ENCODE measurements at regions not wholly inside any gene's neighbourhood (a gene's known extent, or its start where the extent isn't known, plus 50 kb on each side); places are given as distances from the start of the nearest gene placed in this dataset.
"Not testable (repeated sequence)": the region's sequence is repeated elsewhere in the genome, so short reads cannot be mapped to it uniquely, and the experiment has no call there.

DNA sequence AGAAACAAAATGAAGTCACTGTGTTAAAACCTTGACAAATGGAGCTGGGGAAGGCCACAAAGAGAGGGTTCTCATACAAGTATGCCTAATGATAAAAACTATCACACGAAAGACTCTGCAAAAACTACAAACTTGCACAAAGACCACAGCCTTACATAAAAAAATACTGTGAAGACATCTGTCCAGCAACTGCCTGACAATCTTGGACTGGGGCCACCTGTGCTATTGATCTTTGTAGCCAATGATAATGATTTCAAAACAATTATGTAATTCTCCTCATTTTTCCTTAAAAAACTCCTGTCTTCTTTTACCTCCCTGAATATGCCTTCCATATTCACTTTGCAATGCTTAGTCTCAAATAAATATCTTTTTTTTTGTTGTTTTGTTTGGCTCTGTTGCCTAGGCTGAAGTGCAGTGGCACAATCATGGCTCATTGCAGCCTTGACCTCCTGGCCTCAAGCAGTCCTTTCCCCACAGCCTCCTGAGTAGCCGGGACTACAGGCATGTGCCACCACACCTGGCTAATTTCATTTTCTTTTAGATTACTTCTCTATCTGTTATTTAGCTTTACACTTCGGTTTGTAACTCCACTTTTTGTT lies 79.4 kb upstream of the RHOU start:
- H3K4me1 ChIP-seq (ENCODE audit: insufficient read depth, low read length), result no peaks in the 10 kb centered on the region
- no peak overlapping the region for H2BK5ac ChIP-seq (ENCODE audit: insufficient read length, low read length)
- no peak overlapping the region for H2BK120ac ChIP-seq (ENCODE audit: low read depth, low read length, poor library complexity, severe bottlenecking)
- no peak overlapping the region for H3K9ac ChIP-seq (ENCODE audit: extremely low read depth, insufficient read length, low read length)
- no peak overlapping the region for H4K91ac ChIP-seq (ENCODE audit: insufficient read length, low read depth, low read length)
- peaks cover 7% of the 10 kb centered on the region; the same call in 1 of the 2 replicates for H3K27me3 ChIP-seq (ENCODE audit: insufficient read depth, low read length)
- H3K9me3 ChIP-seq (ENCODE audit: control insufficient read depth, low read depth, low read length), result no peaks in the 10 kb centered on the region
- H3K23me2 ChIP-seq (ENCODE audit: insufficient read length, low read depth, low read length, poor library complexity, severe bottlenecking), result no peaks in the 10 kb centered on the region
- H3K23ac ChIP-seq (ENCODE audit: insufficient read length, low read depth, low read length), result no peak overlapping the region
- peaks cover 25% of the 10 kb centered on the region for H3K27me3 Mint-ChIP-seq (ENCODE audit: low read depth)
- H3K4me3 Mint-ChIP-seq, result no peak overlapping the region
- no peak overlapping the region for H3K56ac ChIP-seq (ENCODE audit: insufficient read length, low read depth, low read length)
- H4K8ac ChIP-seq (replicated peaks; ENCODE audit: insufficient read length, low read depth, low read length), result no peak overlapping the region
- no peak overlapping the region for H4K5ac ChIP-seq (ENCODE audit: insufficient read length, low read depth, low read length)
- 100% methylated on average over 1 of the region's 3 CpGs for WGBS (ENCODE audit: extremely low coverage, insufficient read length, low lambda C conversion rate)
- H3K14ac ChIP-seq (ENCODE audit: insufficient read depth, low read length), result no peak overlapping the region
- no peaks in the 10 kb centered on the region for H3K79me1 ChIP-seq (ENCODE audit: insufficient read depth, low read depth, low read length, poor library complexity, severe bottlenecking)
- no peak overlapping the region for H3T11ph ChIP-seq (ENCODE audit: low read length)
- no peak overlapping the region for H2AK5ac ChIP-seq (ENCODE audit: insufficient read length, low read length)
- H2AFZ ChIP-seq (ENCODE audit: low read length), result no peak overlapping the region
- TF ChIP-seq, protein P1, sequence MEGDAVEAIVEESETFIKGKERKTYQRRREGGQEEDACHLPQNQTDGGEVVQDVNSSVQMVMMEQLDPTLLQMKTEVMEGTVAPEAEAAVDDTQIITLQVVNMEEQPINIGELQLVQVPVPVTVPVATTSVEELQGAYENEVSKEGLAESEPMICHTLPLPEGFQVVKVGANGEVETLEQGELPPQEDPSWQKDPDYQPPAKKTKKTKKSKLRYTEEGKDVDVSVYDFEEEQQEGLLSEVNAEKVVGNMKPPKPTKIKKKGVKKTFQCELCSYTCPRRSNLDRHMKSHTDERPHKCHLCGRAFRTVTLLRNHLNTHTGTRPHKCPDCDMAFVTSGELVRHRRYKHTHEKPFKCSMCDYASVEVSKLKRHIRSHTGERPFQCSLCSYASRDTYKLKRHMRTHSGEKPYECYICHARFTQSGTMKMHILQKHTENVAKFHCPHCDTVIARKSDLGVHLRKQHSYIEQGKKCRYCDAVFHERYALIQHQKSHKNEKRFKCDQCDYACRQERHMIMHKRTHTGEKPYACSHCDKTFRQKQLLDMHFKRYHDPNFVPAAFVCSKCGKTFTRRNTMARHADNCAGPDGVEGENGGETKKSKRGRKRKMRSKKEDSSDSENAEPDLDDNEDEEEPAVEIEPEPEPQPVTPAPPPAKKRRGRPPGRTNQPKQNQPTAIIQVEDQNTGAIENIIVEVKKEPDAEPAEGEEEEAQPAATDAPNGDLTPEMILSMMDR (conservative IDR thresholded peaks at IDR 0.05), result no peak
- no peaks in the 10 kb centered on the region for H4K20me1 ChIP-seq (ENCODE audit: control insufficient read depth, insufficient read depth, insufficient read length)
- H3K4me1 Mint-ChIP-seq, result no peaks in the 10 kb centered on the region
- H3K4me2 ChIP-seq (ENCODE audit: insufficient read depth, insufficient read length, low read length), result no peak overlapping the region
- no peaks in the 10 kb centered on the region for H3K9me3 Mint-ChIP-seq
- DNase-seq, result no peak
- no peak overlapping the region for H2BK20ac ChIP-seq (ENCODE audit: low read depth, low read length, poor library complexity, severe bottlenecking)
- no peak overlapping the region for H3K4ac ChIP-seq (ENCODE audit: low read depth, low read length)
- no peak overlapping the region for H2BK12ac ChIP-seq (ENCODE audit: insufficient read length, low read depth, low read length)
- no peak overlapping the region for H2BK15ac ChIP-seq (ENCODE audit: low read depth, low read length)
- H3K27ac Mint-ChIP-seq, result no peak overlapping the region
- H3K27ac ChIP-seq (ENCODE audit: insufficient read length, low read depth, low read length), result no peak overlapping the region
- H3K18ac ChIP-seq (ENCODE audit: insufficient read length, low read depth, low read length), result no peak overlapping the region
- no peaks in the 10 kb centered on the region for H3K36me3 Mint-ChIP-seq (ENCODE audit: insufficient read depth in 1 of 3, low read depth in 3 of 3)
- H3K79me2 ChIP-seq (ENCODE audit: insufficient read depth, low read length), result no peaks in the 10 kb centered on the region

DNA sequence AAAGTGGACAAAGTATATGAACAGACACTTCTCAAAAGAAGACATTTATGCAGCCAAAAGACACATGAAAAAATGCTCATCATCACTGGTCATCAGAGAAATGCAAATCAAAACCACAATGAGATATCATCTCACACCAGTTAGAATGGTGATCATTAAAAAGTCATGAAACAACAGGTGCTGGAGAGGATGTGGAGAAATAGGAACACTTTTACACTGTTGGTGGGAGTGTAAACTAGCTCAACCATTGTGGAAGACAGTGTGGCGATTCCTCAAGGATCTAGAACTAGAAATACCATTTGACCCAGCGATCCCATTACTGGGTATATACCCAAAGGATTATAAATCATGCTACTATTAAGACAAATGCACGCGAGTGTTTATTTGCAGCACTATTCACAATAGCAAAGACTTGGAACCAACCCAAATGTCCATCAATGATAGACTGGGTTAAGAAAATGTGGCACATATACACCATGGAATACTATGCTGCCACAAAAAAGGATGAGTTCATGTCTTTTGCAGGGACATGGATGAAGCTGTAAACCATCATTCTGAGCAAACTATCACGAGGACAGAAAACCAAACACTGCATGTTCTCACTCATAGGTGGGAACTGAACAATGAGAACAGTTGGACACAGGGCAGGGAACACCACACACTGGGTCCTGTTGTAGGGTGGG lies 73.1 kb upstream of the RHOU start:
- not testable (repeated sequence) for H3K27ac ChIP-seq (ENCODE audit: insufficient read length, low read depth, low read length); H3K27me3 Mint-ChIP-seq (ENCODE audit: low read depth); H2BK15ac ChIP-seq (ENCODE audit: low read depth, low read length); H3K9ac ChIP-seq (ENCODE audit: extremely low read depth, insufficient read length, low read length); H4K20me1 ChIP-seq (ENCODE audit: control insufficient read depth, insufficient read depth, insufficient read length); H4K91ac ChIP-seq (ENCODE audit: insufficient read length, low read depth, low read length); H2AK5ac ChIP-seq (ENCODE audit: insufficient read length, low read length); H3K23me2 ChIP-seq (ENCODE audit: insufficient read length, low read depth, low read length, poor library complexity, severe bottlenecking); H3K27me3 ChIP-seq (ENCODE audit: insufficient read depth, low read length); H3K9me3 Mint-ChIP-seq; H3K9me3 ChIP-seq (ENCODE audit: control insufficient read depth, low read depth, low read length); H3K4me1 ChIP-seq (ENCODE audit: insufficient read depth, low read length); H3K79me2 ChIP-seq (ENCODE audit: insufficient read depth, low read length); H3K27ac Mint-ChIP-seq; H3K79me1 ChIP-seq (ENCODE audit: insufficient read depth, low read depth, low read length, poor library complexity, severe bottlenecking); H2BK20ac ChIP-seq (ENCODE audit: low read depth, low read length, poor library complexity, severe bottlenecking); H3K4ac ChIP-seq (ENCODE audit: low read depth, low read length); DNase-seq; H2BK5ac ChIP-seq (ENCODE audit: insufficient read length, low read length); H3K4me2 ChIP-seq (ENCODE audit: insufficient read depth, insufficient read length, low read length); H3K18ac ChIP-seq (ENCODE audit: insufficient read length, low read depth, low read length); H3K36me3 Mint-ChIP-seq (ENCODE audit: insufficient read depth in 1 of 3, low read depth in 3 of 3); H3K56ac ChIP-seq (ENCODE audit: insufficient read length, low read depth, low read length); H3K4me3 Mint-ChIP-seq; H4K8ac ChIP-seq (replicated peaks; ENCODE audit: insufficient read length, low read depth, low read length); H3T11ph ChIP-seq (ENCODE audit: low read length); H3K4me1 Mint-ChIP-seq; H2BK12ac ChIP-seq (ENCODE audit: insufficient read length, low read depth, low read length); H4K5ac ChIP-seq (ENCODE audit: insufficient read length, low read depth, low read length); H3K14ac ChIP-seq (ENCODE audit: insufficient read depth, low read length); H2BK120ac ChIP-seq (ENCODE audit: low read depth, low read length, poor library complexity, severe bottlenecking); H3K23ac ChIP-seq (ENCODE audit: insufficient read length, low read depth, low read length); H2AFZ ChIP-seq (ENCODE audit: low read length)
- WGBS (ENCODE audit: extremely low coverage, insufficient read length, low lambda C conversion rate), result no CpG with 5 or more reads among the region's 5 CpGs
